AG04450 (cell line): ENCODE measurements at regions not wholly inside any gene's neighbourhood (a gene's known extent, or its start where the extent isn't known, plus 50 kb on each side); places are given as distances from the start of the nearest gene placed in this dataset.

ENCODE experiments used
- CTCF ChIA-PET: fragments of 300-600, 350-600 bp; formaldehyde crosslinking; extraction: SDS; loops from one replicate; lab custom pipeline; 2022; ENCODE audit warnings: antibody characterized with exemption, inconsistent platforms; lab: Charles Lee
- POLR2A ChIA-PET: fragments of 350-600 bp; formaldehyde crosslinking; extraction: SDS; loops from one replicate; lab custom pipeline; 2021; ENCODE audit warnings: antibody characterized with exemption, inconsistent platforms; lab: Yijun Ruan, JAX
- DNase-seq: peaks from one replicate; pipeline ENCODE4 v3.0.0-alpha.2; 2011; ENCODE audit warnings: low read depth, low spot score
- H3K27ac ChIP-seq: one replicate; pipeline ENCODE4 v1.5.1; 2012; ENCODE audit warnings: low read depth, low read length, control low read depth
- H3K27me3 ChIP-seq: one replicate; pipeline ENCODE4 v1.6.0; 2012; ENCODE audit warnings: low read length; ENCODE audit not compliant: control insufficient read depth, insufficient read depth
- H3K4me3 ChIP-seq: 2 replicates; pipeline ENCODE4 v1.5.1; 2011; ENCODE audit warnings: mild to moderate bottlenecking, low read depth, low read length, control low read depth
- H3K9me3 ChIP-seq: 2 replicates; pipeline ENCODE4 v1.5.1; 2012; ENCODE audit warnings: low read length; ENCODE audit not compliant: control insufficient read depth, insufficient read depth
- CTCF ChIP-seq: IDR thresholded peaks from 2 replicates; pipeline ENCODE4 v1.5.1; 2011; ENCODE audit warnings: low read depth, low read length, control low read depth, inconsistent platforms

GRCh38 chr3:105254154-105254553, 112.6 kb upstream of the ALCAM start:
- Histone ChIP-seq H3K27ac (no peak overlapping the region), H3K27me3 (no peaks in the 10 kb centered on the region), H3K9me3 (no peaks in the 10 kb centered on the region), H3K4me3 (no peak overlapping the region)
- no peak for TF ChIP-seq CTCF
- no peak for DNase-seq
- POLR2A ChIA-PET, result no interaction called here
- CTCF ChIA-PET, result no interaction called here

- ChIA-PET POLR2A (no interaction called here), CTCF (no interaction called here)
- no peaks in the 10 kb centered on the region for H3K27me3 ChIP-seq
- DNase-seq, result no peak
- H3K27ac ChIP-seq, result no peak overlapping the region
- H3K9me3 ChIP-seq, result peaks cover 4% of the 10 kb centered on the region; the same call in 1 of the 2 replicates
- no peak for TF ChIP-seq CTCF
- H3K4me3 ChIP-seq, result no peak overlapping the region
Measured at GRCh38 chr3:105255350-105255749, 111.4 kb upstream of the ALCAM start.

GRCh38 chr3:105259496-105259895, 107.2 kb upstream of the ALCAM start:
- CTCF ChIA-PET, result no interaction called here
- H3K4me3 ChIP-seq, result no peak overlapping the region

GRCh38 chr3:105260385-105260784, 106.3 kb upstream of the ALCAM start:
- H3K27ac ChIP-seq, result no peak overlapping the region
- no peak for DNase-seq
- H3K9me3 ChIP-seq, result peaks cover 5% of the 10 kb centered on the region; the same call in 1 of the 2 replicates
- no peak for TF ChIP-seq CTCF
- ChIA-PET POLR2A (no interaction called here), CTCF (no interaction called here)
- no peak overlapping the region for H3K4me3 ChIP-seq
- no peaks in the 10 kb centered on the region for H3K27me3 ChIP-seq

More at GRCh38 chr3:105259496-105259895, 107.2 kb upstream of the ALCAM start:
- Histone ChIP-seq H3K9me3 (peaks cover 5% of the 10 kb centered on the region; the same call in 1 of the 2 replicates), H3K27me3 (no peaks in the 10 kb centered on the region), H3K27ac (no peak overlapping the region)
- no peak for DNase-seq
- TF ChIP-seq CTCF, result no peak
- POLR2A ChIA-PET, result no interaction called here

GRCh38 chr3:105274536-105274935, 92.2 kb upstream of the ALCAM start:
- H3K27me3 ChIP-seq, result no peaks in the 10 kb centered on the region
- DNase-seq, result no peak
- CTCF ChIA-PET, result no interaction called here
- no peak overlapping the region for H3K4me3 ChIP-seq
- POLR2A ChIA-PET, result interaction anchor here (1.1 kb wide), 1 partner anchor 92 kb away, joined by 3 read pairs; the partner anchor contains the start of gene ALCAM
- no peak for TF ChIP-seq CTCF
- no peak overlapping the region for H3K27ac ChIP-seq
- H3K9me3 ChIP-seq, result no peaks in the 10 kb centered on the region
